K562 (cell line): ENCODE measurements at regions not wholly inside any gene's neighbourhood (a gene's known extent, or its start where the extent isn't known, plus 50 kb on each side); places are given as distances from the start of the nearest gene placed in this dataset.

Experiments
- ATAC-seq: fragments of 200-7000 bp; cut with Tn5 transposase; 3 replicates; pipeline ENCODE4 v1.9.1; 2020; ENCODE audit warnings: moderate library complexity
- BruUV-seq: library from RNA; stranded (reverse); fragments of 400-500 nt; replicated peaks from 2 replicates; lab custom pipeline; 2021; lab: Mats Ljungman, UMichigan
- CTCF ChIA-PET: fragments of 300-600 bp; formaldehyde crosslinking; extraction: SDS; loops from one replicate; lab custom pipeline; 2021; ENCODE audit warnings: low intra/inter-chr PET ratio; lab: Yijun Ruan, JAX
- POLR2A ChIA-PET: fragments of 300-600, 350-650 bp; sonication (Branson Sonifier 250); formaldehyde crosslinking; extraction: SDS; loops from one replicate; lab custom pipeline; 2021; ENCODE audit warnings: antibody characterized with exemption, inconsistent platforms; lab: Yijun Ruan, JAX
- DNase-seq, 4 experiments: peaks; one replicate each; pipeline versions ENCODE4 v3.0.0 to v3.0.0-alpha.2; 2011 to 2018; ENCODE audit warnings: low spot score in 3 of 4, mixed read lengths in 3 of 4; ENCODE audit errors: extremely low read depth in 1 of 4
- FAIRE-seq: peaks from 2 replicates; lab custom pipeline; 2011; peaks lifted over from hg19 to GRCh38; lab: Jason Lieb, UNC
- H2AFZ ChIP-seq: 2 replicates; pipeline ENCODE4 v1.6.0; 2011; ENCODE audit warnings: low read depth, low read length, control low read depth, inconsistent platforms
- H3K27ac ChIP-seq: fragments of 200-600 bp; 3 replicates; pipeline ENCODE4 v1.8.0; 2011; ENCODE audit warnings: low read depth, mild to moderate bottlenecking, control low read depth, inconsistent platforms, low read length, moderate library complexity, mixed read lengths; ENCODE audit errors: extremely low read depth
- H3K27me3 ChIP-seq, 2 experiments: fragments of 300-600 bp in 1 of 2; 2 replicates in 1 of 2; 3 replicates in 1 of 2; pipeline versions ENCODE4 v1.6.0 to v1.8.0; 2011; ENCODE audit warnings: inconsistent platforms in 2 of 2, low read length in 2 of 2, mild to moderate bottlenecking in 1 of 2, mixed read lengths in 1 of 2, moderate library complexity in 1 of 2; ENCODE audit not compliant: control insufficient read depth in 2 of 2, insufficient read depth in 2 of 2
- H3K36me3 ChIP-seq: fragments of 300-600 bp; 3 replicates; pipeline ENCODE4 v1.8.0; 2011; ENCODE audit warnings: mild to moderate bottlenecking, low read length, inconsistent platforms; ENCODE audit not compliant: control insufficient read depth, insufficient read depth
- H3K4me1 ChIP-seq, 2 experiments: fragments of 200-600 bp in 1 of 2; replicated peaks in 1 of 2; 2 replicates in 1 of 2; 3 replicates in 1 of 2; pipeline versions ENCODE4 v1.5.1 to v1.8.0; 2011; ENCODE audit warnings: inconsistent platforms in 2 of 2, low read length in 2 of 2, mild to moderate bottlenecking in 1 of 2, mixed read lengths in 1 of 2, moderate library complexity in 1 of 2; ENCODE audit not compliant: control insufficient read depth in 2 of 2, insufficient read depth in 2 of 2
- H3K4me2 ChIP-seq: 2 replicates; pipeline ENCODE4 v1.6.1; 2011; ENCODE audit warnings: low read length, control low read depth, inconsistent platforms, mixed read lengths; ENCODE audit not compliant: insufficient read depth
- H3K4me3 ChIP-seq: fragments of 200-600 bp; sonication (generic), shearing (Covaris generic); 2 replicates; pipeline ENCODE4 v1.5.1; 2016; ENCODE audit warnings: control low read depth, inconsistent platforms
- H3K79me2 ChIP-seq: fragments of 200-600 bp; 3 replicates; pipeline ENCODE4 v1.8.0; 2011; ENCODE audit warnings: low read length, inconsistent platforms; ENCODE audit not compliant: control insufficient read depth, insufficient read depth
- H3K9ac ChIP-seq, 2 experiments: 2 replicates each; pipeline versions ENCODE4 v1.6.0 to v1.6.1; 2011; ENCODE audit warnings: low read depth in 2 of 2, low read length in 2 of 2, control low read depth in 1 of 2, inconsistent platforms in 1 of 2, mild to moderate bottlenecking in 1 of 2, mixed read lengths in 1 of 2; ENCODE audit not compliant: insufficient read depth in 1 of 2
- H3K9me1 ChIP-seq: one replicate; pipeline ENCODE4 v1.6.0; 2011; ENCODE audit warnings: inconsistent platforms, mild to moderate bottlenecking, low read length, moderate library complexity; ENCODE audit not compliant: control insufficient read depth, insufficient read depth
- H3K9me3 ChIP-seq: replicated peaks from 2 replicates; pipeline ENCODE4 v1.5.1; 2011; ENCODE audit warnings: low read depth, low read length, inconsistent platforms; ENCODE audit not compliant: control insufficient read depth, insufficient read depth
- H4K20me1 ChIP-seq: replicated peaks from 2 replicates; pipeline ENCODE4 v1.6.1; 2011; ENCODE audit warnings: low read length, inconsistent platforms, mixed read lengths; ENCODE audit not compliant: control insufficient read depth, insufficient read depth
- ASH1L ChIP-seq: fragments of 450-650 bp; IDR thresholded peaks from 2 replicates; pipeline ENCODE4 v1.6.1; 2018; ENCODE audit warnings: borderline replicate concordance, mild to moderate bottlenecking, low read depth; ENCODE audit not compliant: partially characterized antibody
- BMI1 ChIP-seq: fragments of 150-350 bp; IDR thresholded peaks from 2 replicates; pipeline ENCODE4 v1.6.1; 2014; ENCODE audit warnings: low read length
- BRD4 ChIP-seq: fragments of 200-600 bp; sonication (generic); IDR thresholded peaks from 2 replicates; pipeline ENCODE4 v1.6.1; 2017; ENCODE audit warnings: inconsistent platforms
- CHD1 ChIP-seq: fragments of 200-600 bp; sonication (generic); IDR thresholded peaks from one replicate; pipeline ENCODE4 v1.6.1; 2012; ENCODE audit warnings: mild to moderate bottlenecking, moderate library complexity, low read length, inconsistent platforms
- COPS2 ChIP-seq: fragments of 450-650 bp; conservative IDR thresholded peaks from 2 replicates; pipeline ENCODE4 v1.6.1; 2016; ENCODE audit warnings: mild to moderate bottlenecking, moderate library complexity
- SIN3B ChIP-seq: fragments of 450-650 bp; IDR thresholded peaks from 2 replicates; pipeline ENCODE4 v1.6.1; 2017; ENCODE audit warnings: low read depth, mild to moderate bottlenecking, moderate library complexity
- TEAD2 ChIP-seq: fragments of 450-650 bp; IDR thresholded peaks from 2 replicates; pipeline ENCODE4 v1.6.1; 2016; ENCODE audit warnings: missing genetic modification characterization, control low read depth, missing compliant biosample characterization
- ZNF184 ChIP-seq: sonication (generic); formaldehyde crosslinking; IDR thresholded peaks from 2 replicates; pipeline ENCODE4 v1.5.0; 2020; ENCODE audit warnings: missing genetic modification reagents
- ZNF197 ChIP-seq: fragments of 200-800 bp; sonication (Bioruptor generic); IDR thresholded peaks from 2 replicates; pipeline ENCODE4 v1.6.1; 2016; ENCODE audit warnings: low read depth, missing genetic modification characterization, missing compliant biosample characterization
- ZNF75A ChIP-seq: fragments of 450-650 bp; formaldehyde crosslinking; IDR thresholded peaks from 2 replicates; pipeline ENCODE4 v1.4.0; 2020; ENCODE audit warnings: mild to moderate bottlenecking
- ZNF77 ChIP-seq: fragments of 250-450 bp; sonication (Bioruptor Pico); IDR thresholded peaks from 2 replicates; pipeline ENCODE4 v1.5.0; 2020
- ZSCAN32 ChIP-seq: fragments of 450-650 bp; formaldehyde crosslinking; IDR thresholded peaks from 2 replicates; pipeline ENCODE4 v1.4.0; 2020; ENCODE audit warnings: mild to moderate bottlenecking, moderate library complexity
- WGBS: fragments of 100-300 bp; shearing (Covaris generic); methylation state at CpG from one replicate; pipeline ENCODE4 v1.1.6; 2016; ENCODE audit warnings: low coverage, mixed read lengths; ENCODE audit not compliant: insufficient coverage; ENCODE audit errors: missing lambda C conversion rate; 5-methylcytosine and 5-hydroxymethylcytosine counted together
- in situ Hi-C: fragments of 300-500 bp; cut with MboI; formaldehyde crosslinking; loops from 4 replicates; pipeline ENCODE4 v1.15.0; 2018; ENCODE audit warnings: inconsistent platforms, mixed read lengths
- intact Hi-C: fragments of 100-400 bp; cut with micrococcal nuclease; formaldehyde crosslinking; loops from 2 replicates; pipeline ENCODE4 v1.14.2; 2022

DNA sequence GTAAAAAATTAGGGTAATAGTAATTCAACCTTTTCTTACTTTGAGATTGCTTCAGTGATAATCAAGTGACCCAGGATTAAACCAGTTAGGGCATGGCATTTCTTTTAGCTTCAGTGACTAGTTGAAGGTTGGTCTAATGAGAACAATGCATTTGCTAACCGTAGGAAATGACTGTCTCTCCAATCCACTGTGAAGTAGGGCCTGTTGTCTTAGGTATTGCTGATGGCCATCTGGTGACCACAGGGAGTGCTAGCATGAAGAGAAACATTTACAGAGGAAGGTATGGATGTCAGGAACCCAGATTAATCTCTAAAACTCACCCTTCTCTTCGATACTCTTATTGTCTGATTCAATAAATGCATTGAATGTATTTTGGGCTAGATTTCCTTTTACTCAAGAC is 535.9 kb upstream of the SEMA6A start (continued):
- no peak for TF ChIP-seq BRD4
- no peak for TF ChIP-seq ZNF184 (CRISPR knock-in tag)

GRCh38 chr5:117107859-117108258 is 533.2 kb upstream of the SEMA6A start:
- TF ChIP-seq BMI1: no peak
- no peak for TF ChIP-seq ZNF77
- TF ChIP-seq TEAD2 (tag): no peak
- TF ChIP-seq COPS2: no peak
- no peak for TF ChIP-seq ZNF197 (CRISPR knock-in tag)
- no peak for TF ChIP-seq ZNF75A (CRISPR knock-in tag)
- TF ChIP-seq ZSCAN32 (CRISPR knock-in tag): no peak
- TF ChIP-seq ASH1L: no peak
- TF ChIP-seq CHD1: no peak
- TF ChIP-seq SIN3B: no peak
- Histone ChIP-seq H3K9me3 (no peaks in the 10 kb centered on the region), H3K27ac (no peak overlapping the region), H3K9me1 (no peaks in the 10 kb centered on the region), H3K4me2 (no peak overlapping the region), H3K9ac (no peak overlapping the region), H3K79me2 (no peaks in the 10 kb centered on the region), H3K27me3 (no peaks in the 10 kb centered on the region), H4K20me1 (no peaks in the 10 kb centered on the region), H2AFZ (no peak overlapping the region), H3K4me1 (no peaks in the 10 kb centered on the region), H3K4me3 (no peak overlapping the region), H3K36me3 (no peaks in the 10 kb centered on the region)
- ChIA-PET CTCF (no interaction called here), POLR2A (no interaction called here)
- 6% methylated on average over 3 of the region's 3 CpGs for WGBS
- no TSS peak for BruUV-seq
- FAIRE-seq: no peak
- no peak for DNase-seq
- intact Hi-C loops (no loop called here), in situ Hi-C loops (no loop called here)
- ATAC-seq: no peak
